Caco-2 (cell line): ENCODE measurements at regions not wholly inside any gene's neighbourhood (a gene's known extent, or its start where the extent isn't known, plus 50 kb on each side); places are given as distances from the start of the nearest gene placed in this dataset.

Source experiments
- BruUV-seq: library from RNA; stranded (reverse); fragments of 400-500 nt; replicated peaks from 2 replicates; lab custom pipeline; 2021; lab: Mats Ljungman, UMichigan
- CTCF ChIA-PET: fragments of 300-600 bp; sonication (Branson Sonifier 250); formaldehyde crosslinking; loops from one replicate; lab custom pipeline; 2022; ENCODE audit warnings: antibody characterized with exemption; lab: Charles Lee
- POLR2A ChIA-PET: fragments of 300-600 bp; sonication (Branson Sonifier 250); formaldehyde crosslinking; loops from one replicate; lab custom pipeline; 2022; ENCODE audit warnings: antibody characterized with exemption; lab: Charles Lee
- DNase-seq, 2 experiments: peaks; one replicate each; pipeline versions ENCODE4 v3.0.0 to v3.0.0-alpha.2; 2020 to 2022
- H3K27me3 ChIP-seq: replicated peaks from 2 replicates; pipeline ENCODE4 v1.6.0; 2011; ENCODE audit warnings: low read length; ENCODE audit not compliant: control insufficient read depth, insufficient read depth
- H3K36me3 ChIP-seq: 2 replicates; pipeline ENCODE4 v1.5.1; 2011; ENCODE audit warnings: low read length; ENCODE audit not compliant: control insufficient read depth, insufficient read depth
- H3K4me1 ChIP-seq: fragments of 250-450 bp; sonication (Bioruptor Pico); 2 replicates; pipeline ENCODE4 v1.5.1; 2020; ENCODE audit warnings: mild to moderate bottlenecking
- H3K4me3 ChIP-seq: 2 replicates; pipeline ENCODE4 v1.5.1; 2011; ENCODE audit warnings: low read depth, mild to moderate bottlenecking, control low read depth, low read length
- H3K9me3 ChIP-seq: fragments of 250-450 bp; sonication (Bioruptor Pico); 2 replicates; pipeline ENCODE4 v1.5.1; 2020; ENCODE audit warnings: mild to moderate bottlenecking, moderate library complexity
- H3K27ac Mint-ChIP-seq: one replicate; pipeline ENCODE4 v1.8.0; 2022; ENCODE audit warnings: mixed read lengths; ENCODE audit not compliant: unreplicated experiment
- H3K27me3 Mint-ChIP-seq: one replicate; pipeline ENCODE4 v1.8.0; 2022; ENCODE audit warnings: mixed read lengths; ENCODE audit not compliant: insufficient read depth, unreplicated experiment
- H3K36me3 Mint-ChIP-seq: one replicate; pipeline ENCODE4 v1.8.0; 2022; ENCODE audit warnings: mild to moderate bottlenecking, mixed read lengths; ENCODE audit not compliant: insufficient read depth, unreplicated experiment
- H3K4me1 Mint-ChIP-seq: one replicate; pipeline ENCODE4 v1.8.0; 2022; ENCODE audit warnings: low read depth, mixed read lengths; ENCODE audit not compliant: unreplicated experiment
- H3K4me3 Mint-ChIP-seq: one replicate; pipeline ENCODE4 v1.8.0; 2022; ENCODE audit warnings: mild to moderate bottlenecking, moderate library complexity, mixed read lengths; ENCODE audit not compliant: unreplicated experiment
- H3K9me3 Mint-ChIP-seq: one replicate; pipeline ENCODE4 v1.8.0; 2022; ENCODE audit warnings: mixed read lengths; ENCODE audit not compliant: unreplicated experiment
- intact Hi-C: fragments of 100-400 bp; cut with micrococcal nuclease; formaldehyde crosslinking; loops from one replicate; pipeline ENCODE4 v1.10.0; 2022; ENCODE audit not compliant: unreplicated experiment
- TF ChIP-seq, protein P1 (sequence below), 2 experiments: fragments of 200-600 bp in 1 of 2; IDR thresholded peaks; 1 replicate in 1 of 2; 2 replicates in 1 of 2; pipeline versions ENCODE4 v1.5.1 to v1.8.0; 2011 to 2022; ENCODE audit warnings: antibody characterized with exemption in 1 of 2, control low read depth in 1 of 2, inconsistent platforms in 1 of 2, low read depth in 1 of 2, low read length in 1 of 2, mild to moderate bottlenecking in 1 of 2, moderate library complexity in 1 of 2; ENCODE audit not compliant: insufficient read depth in 1 of 2, severe bottlenecking in 1 of 2, unreplicated experiment in 1 of 2

DNA sequence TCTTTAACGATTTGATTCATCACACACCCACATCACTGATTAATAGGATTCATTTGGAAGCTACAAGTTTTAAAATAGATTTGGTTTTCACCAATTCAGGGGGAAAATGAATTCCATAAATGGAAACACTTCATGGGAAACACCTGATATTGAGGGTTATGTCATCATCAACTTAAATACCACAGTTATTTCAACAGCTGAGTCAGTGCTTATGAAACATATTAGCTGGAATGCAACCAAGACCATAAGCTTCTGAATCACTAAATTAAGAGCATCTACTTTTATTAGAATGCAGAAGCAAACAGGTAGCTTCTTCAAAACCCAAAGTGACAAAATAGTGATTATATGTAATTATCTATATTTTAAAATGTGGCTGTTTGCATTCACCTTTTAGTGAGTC is 207.8 kb upstream of the DCAF8L1 start:
- Histone ChIP-seq H3K36me3 (no peaks in the 10 kb centered on the region), H3K4me1 (no peaks in the 10 kb centered on the region), H3K27me3 (no peaks in the 10 kb centered on the region), H3K4me3 (no peak overlapping the region), H3K9me3 (no peaks in the 10 kb centered on the region)
- H3K9me3 Mint-ChIP-seq = no peaks in the 10 kb centered on the region
- ChIA-PET POLR2A (no interaction called here), CTCF (no interaction called here)
- no peaks in the 10 kb centered on the region for H3K36me3 Mint-ChIP-seq
- no peaks in the 10 kb centered on the region for H3K4me1 Mint-ChIP-seq
- H3K4me3 Mint-ChIP-seq = no peak overlapping the region
- H3K27me3 Mint-ChIP-seq = no peaks in the 10 kb centered on the region
- H3K27ac Mint-ChIP-seq = no peak overlapping the region
- no peak for DNase-seq
- BruUV-seq = no TSS peak
- intact Hi-C loops = no loop called here
- TF ChIP-seq, protein P1, sequence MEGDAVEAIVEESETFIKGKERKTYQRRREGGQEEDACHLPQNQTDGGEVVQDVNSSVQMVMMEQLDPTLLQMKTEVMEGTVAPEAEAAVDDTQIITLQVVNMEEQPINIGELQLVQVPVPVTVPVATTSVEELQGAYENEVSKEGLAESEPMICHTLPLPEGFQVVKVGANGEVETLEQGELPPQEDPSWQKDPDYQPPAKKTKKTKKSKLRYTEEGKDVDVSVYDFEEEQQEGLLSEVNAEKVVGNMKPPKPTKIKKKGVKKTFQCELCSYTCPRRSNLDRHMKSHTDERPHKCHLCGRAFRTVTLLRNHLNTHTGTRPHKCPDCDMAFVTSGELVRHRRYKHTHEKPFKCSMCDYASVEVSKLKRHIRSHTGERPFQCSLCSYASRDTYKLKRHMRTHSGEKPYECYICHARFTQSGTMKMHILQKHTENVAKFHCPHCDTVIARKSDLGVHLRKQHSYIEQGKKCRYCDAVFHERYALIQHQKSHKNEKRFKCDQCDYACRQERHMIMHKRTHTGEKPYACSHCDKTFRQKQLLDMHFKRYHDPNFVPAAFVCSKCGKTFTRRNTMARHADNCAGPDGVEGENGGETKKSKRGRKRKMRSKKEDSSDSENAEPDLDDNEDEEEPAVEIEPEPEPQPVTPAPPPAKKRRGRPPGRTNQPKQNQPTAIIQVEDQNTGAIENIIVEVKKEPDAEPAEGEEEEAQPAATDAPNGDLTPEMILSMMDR (IDR thresholded peaks at IDR 0.05; ENCODE audit: insufficient read depth in 1 of 2, low read depth in 1 of 2, low read length in 1 of 2, severe bottlenecking in 1 of 2, unreplicated experiment in 1 of 2) = no peak

DNA sequence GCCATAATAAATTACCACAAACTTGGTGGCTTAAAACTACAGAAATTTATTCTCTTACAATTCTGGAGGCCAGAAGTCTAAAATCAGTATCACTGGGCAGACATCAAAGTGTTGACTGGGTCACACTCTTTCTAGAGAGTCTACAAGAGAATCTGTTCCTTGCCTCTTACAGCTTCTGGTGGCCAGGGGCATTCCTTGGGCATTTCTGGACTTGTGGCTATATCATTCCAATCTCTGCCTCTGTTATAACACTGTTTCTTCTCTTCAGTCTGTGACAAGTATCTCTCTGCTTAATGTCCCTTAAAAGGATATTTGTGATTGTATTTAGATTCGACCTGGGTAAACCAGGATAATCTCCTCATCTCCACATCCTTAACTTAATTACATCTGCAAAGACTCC is 207.3 kb upstream of the DCAF8L1 start:
- TF ChIP-seq, protein P1 (IDR thresholded peaks at IDR 0.05; ENCODE audit: insufficient read depth in 1 of 2, low read depth in 1 of 2, low read length in 1 of 2, severe bottlenecking in 1 of 2, unreplicated experiment in 1 of 2) = no peak
- CTCF ChIA-PET = no interaction called here

DNA sequence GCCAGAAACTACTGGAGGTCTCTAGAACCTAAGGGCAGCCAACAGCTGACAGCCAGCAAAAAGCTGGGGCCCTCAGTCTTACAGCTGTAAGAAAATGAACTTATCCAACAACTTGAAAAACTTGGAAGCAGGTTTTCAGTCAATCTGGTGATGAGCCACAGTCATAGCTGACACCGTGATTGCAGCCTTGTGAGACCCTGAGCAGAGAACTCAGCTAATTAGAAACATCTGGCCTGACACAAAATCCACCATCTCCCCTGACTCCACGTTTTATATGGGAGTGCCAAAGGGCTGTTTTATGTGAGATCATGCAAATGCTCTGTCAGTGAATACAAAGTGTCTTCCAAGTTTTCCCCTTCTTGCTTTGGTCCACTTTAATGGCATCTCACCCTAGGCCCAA is 198.8 kb upstream of the DCAF8L1 start:
- TF ChIP-seq, protein P1 (IDR thresholded peaks at IDR 0.05; ENCODE audit: insufficient read depth in 1 of 2, low read depth in 1 of 2, low read length in 1 of 2, severe bottlenecking in 1 of 2, unreplicated experiment in 1 of 2) = no peak
- DNase-seq = no peak
- no peaks in the 10 kb centered on the region for H3K36me3 Mint-ChIP-seq
- H3K9me3 Mint-ChIP-seq = no peaks in the 10 kb centered on the region
- no TSS peak for BruUV-seq
- H3K9me3 ChIP-seq = no peaks in the 10 kb centered on the region
- ChIA-PET CTCF (no interaction called here), POLR2A (no interaction called here)
- no peaks in the 10 kb centered on the region for H3K4me1 ChIP-seq
- H3K4me3 Mint-ChIP-seq = no peak overlapping the region
- intact Hi-C loops = no loop called here
- no peaks in the 10 kb centered on the region for H3K4me1 Mint-ChIP-seq
- H3K27me3 ChIP-seq = no peaks in the 10 kb centered on the region
- H3K36me3 ChIP-seq = no peaks in the 10 kb centered on the region
- H3K27ac Mint-ChIP-seq = no peak overlapping the region
- no peak overlapping the region for H3K4me3 ChIP-seq
- H3K27me3 Mint-ChIP-seq = no peaks in the 10 kb centered on the region

More for the DNA sequence above, 207.3 kb upstream of the DCAF8L1 start:
- no peak for DNase-seq
- POLR2A ChIA-PET = no interaction called here
- no peak overlapping the region for H3K4me3 Mint-ChIP-seq
- no peaks in the 10 kb centered on the region for H3K4me1 Mint-ChIP-seq
- no peaks in the 10 kb centered on the region for H3K36me3 Mint-ChIP-seq
- no peaks in the 10 kb centered on the region for H3K9me3 Mint-ChIP-seq
- no TSS peak for BruUV-seq
- no peaks in the 10 kb centered on the region for H3K27me3 Mint-ChIP-seq
- Histone ChIP-seq H3K27me3 (no peaks in the 10 kb centered on the region), H3K4me3 (no peak overlapping the region), H3K9me3 (no peaks in the 10 kb centered on the region), H3K4me1 (no peaks in the 10 kb centered on the region), H3K36me3 (no peaks in the 10 kb centered on the region)
- H3K27ac Mint-ChIP-seq = no peak overlapping the region
- intact Hi-C loops = no loop called here
